ENCODE measurements at regions not wholly inside any gene's neighbourhood (a gene's known extent, or its start where the extent isn't known, plus 50 kb on each side); places are given as distances from the start of the nearest gene placed in this dataset.

DNA sequence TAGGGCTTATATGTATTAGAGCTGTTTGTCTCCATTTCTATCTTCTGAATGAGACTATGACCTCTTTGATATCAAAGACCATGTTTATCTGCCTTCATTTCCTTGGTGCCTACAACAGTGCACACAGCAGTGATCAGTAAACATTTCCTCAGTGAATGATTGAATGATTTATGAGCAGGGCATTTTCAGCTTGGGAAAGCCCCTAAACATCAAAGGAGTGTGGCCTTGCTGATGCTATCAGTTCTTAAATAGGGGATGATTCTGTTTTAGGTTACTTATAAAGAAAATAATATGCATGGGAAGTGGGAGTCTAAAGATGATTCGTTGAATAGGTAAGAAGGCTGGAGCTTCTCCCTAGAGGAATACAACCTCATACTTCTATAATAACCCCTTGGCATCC is 425.3 kb downstream of the ZNF521 start:
- CTCF ChIA-PET: no interaction called here
- TF ChIP-seq EHF (CRISPR knock-in tag; IDR thresholded peaks at IDR 0.05): no peak
- TF ChIP-seq ZSCAN20 (CRISPR knock-in tag; IDR thresholded peaks at IDR 0.05): no peak
- no peak for TF ChIP-seq RAD21 (conservative IDR thresholded peaks at IDR 0.05 in 1 of 2, IDR thresholded peaks at IDR 0.05 in 1 of 2)
- no peak for TF ChIP-seq HOXB13 (CRISPR knock-in tag; IDR thresholded peaks at IDR 0.05; ENCODE audit: low read depth)
- TF ChIP-seq HDAC2 (IDR thresholded peaks at IDR 0.05): no peak
- TF ChIP-seq JUNB (IDR thresholded peaks at IDR 0.05): no peak
- no peak for TF ChIP-seq PBX3 (IDR thresholded peaks at IDR 0.05)
- TF ChIP-seq FOXS1 (CRISPR knock-in tag; IDR thresholded peaks at IDR 0.05): no peak
- TF ChIP-seq RCOR1 (IDR thresholded peaks at IDR 0.05; ENCODE audit: low read depth, low read length): no peak
- TF ChIP-seq RNF2 (IDR thresholded peaks at IDR 0.05; ENCODE audit: borderline replicate concordance, low read depth): no peak
- TF ChIP-seq RFX5 (IDR thresholded peaks at IDR 0.05): no peak
- no peaks in the 10 kb centered on the region for H3K4me1 ChIP-seq
- ATAC-seq: no peak
- 0% methylated on average over 1 of the region's 1 CpG for WGBS (ENCODE audit: missing lambda C conversion rate)
- no peak for DNase-seq (ENCODE audit: low read depth in 1 of 2, low spot score in 1 of 2)
- H3K4me3 ChIP-seq: no peak overlapping the region
- no peaks in the 10 kb centered on the region for H3K9me3 ChIP-seq
- no peak overlapping the region for H3K4me2 ChIP-seq
- no peak for FAIRE-seq
- no peak overlapping the region for H3K27ac ChIP-seq
- POLR2A ChIA-PET: no interaction called here

- CTCF ChIA-PET: no interaction called here
- 9% methylated on average over 6 of the region's 8 CpGs for WGBS (ENCODE audit: missing lambda C conversion rate)
- H3K4me1 ChIP-seq: no peaks in the 10 kb centered on the region
- no peak overlapping the region for H3K4me3 ChIP-seq
- POLR2A ChIA-PET: no interaction called here
- H3K27ac ChIP-seq: no peak overlapping the region
- no peak overlapping the region for H3K4me2 ChIP-seq
- TF ChIP-seq GATA3 (IDR thresholded peaks at IDR 0.05; ENCODE audit: borderline replicate concordance): no peak
- no peak for TF ChIP-seq NR3C1 (IDR thresholded peaks at IDR 0.05)
- TF ChIP-seq HOXB13 (CRISPR knock-in tag; IDR thresholded peaks at IDR 0.05; ENCODE audit: low read depth): no peak
- no peak for TF ChIP-seq HOXB5 (CRISPR knock-in tag; IDR thresholded peaks at IDR 0.05)
- no peak for TF ChIP-seq ATOH8 (CRISPR knock-in tag; IDR thresholded peaks at IDR 0.05; ENCODE audit: low read depth)
- no peak for TF ChIP-seq CHD2 (IDR thresholded peaks at IDR 0.05; ENCODE audit: low read length, partially characterized antibody)
- no peak for TF ChIP-seq PBX3 (IDR thresholded peaks at IDR 0.05)
- no peak for TF ChIP-seq RCOR1 (IDR thresholded peaks at IDR 0.05; ENCODE audit: low read depth, low read length)
- no peak for TF ChIP-seq PHF8 (IDR thresholded peaks at IDR 0.05; ENCODE audit: borderline replicate concordance, low read depth)
- ATAC-seq: no peak
- FAIRE-seq: no peak
- no peaks in the 10 kb centered on the region for H3K9me3 ChIP-seq
- no peak for DNase-seq (ENCODE audit: low read depth in 1 of 2, low spot score in 1 of 2)
These were observed 423.6 kb downstream of the ZNF521 start for GRCh38 chr18:24928301-24928878.

- H3K4me1 ChIP-seq: no peaks in the 10 kb centered on the region
- FAIRE-seq (no peak), ATAC-seq (no peak), DNase-seq (ENCODE audit: low read depth in 1 of 2, low spot score in 1 of 2) (no peak)
- ChIA-PET CTCF (no interaction called here), POLR2A (no interaction called here)
- no peak overlapping the region for H3K4me2 ChIP-seq
- no peak overlapping the region for H3K4me3 ChIP-seq
- no peak for TF ChIP-seq CBX8 (IDR thresholded peaks at IDR 0.05)
- no peak for TF ChIP-seq POLR2AphosphoS2 (conservative IDR thresholded peaks at IDR 0.05; ENCODE audit: low read length)
- no peak for TF ChIP-seq ZFP36 (IDR thresholded peaks at IDR 0.05; ENCODE audit: borderline replicate concordance, partially characterized antibody)
- TF ChIP-seq TP53 (CRISPR knock-in tag; IDR thresholded peaks at IDR 0.05): no peak
- no peak for TF ChIP-seq PHF8 (IDR thresholded peaks at IDR 0.05; ENCODE audit: borderline replicate concordance, low read depth)
- no peak for TF ChIP-seq TFCP2L1 (CRISPR knock-in tag; IDR thresholded peaks at IDR 0.05)
- TF ChIP-seq ATOH8 (CRISPR knock-in tag; IDR thresholded peaks at IDR 0.05; ENCODE audit: low read depth): no peak
- TF ChIP-seq RAD21 (conservative IDR thresholded peaks at IDR 0.05 in 1 of 2, IDR thresholded peaks at IDR 0.05 in 1 of 2): no peak
- TF ChIP-seq KDM1A (IDR thresholded peaks at IDR 0.05; ENCODE audit: low read depth): no peak
- no peak for TF ChIP-seq MAX (IDR thresholded peaks at IDR 0.05)
- no peak for TF ChIP-seq POLR2A (IDR thresholded peaks at IDR 0.05; ENCODE audit: low read length)
- WGBS (ENCODE audit: missing lambda C conversion rate): 5% methylated on average over 2 of the region's 2 CpGs
- H3K27ac ChIP-seq: no peak overlapping the region
- no peaks in the 10 kb centered on the region for H3K9me3 ChIP-seq
These were observed 421.5 kb downstream of the ZNF521 start for GRCh38 chr18:24930478-24930877.

All from A549 (cell line).